LNCAP (cell line): ENCODE measurements at regions not wholly inside any gene's neighbourhood (a gene's known extent, or its start where the extent isn't known, plus 50 kb on each side); places are given as distances from the start of the nearest gene placed in this dataset.

Experiments used
- CTCF ChIP-seq: fragments of 450-650 bp; IDR thresholded peaks from 2 replicates; pipeline ENCODE4 v1.5.1; 2017; ENCODE audit warnings: mild to moderate bottlenecking

GRCh38 chr21:18049461-18049860 lies 195.2 kb upstream of the CHODL start:
- TF ChIP-seq CTCF: no peak

- peak; percentile 68 for TF ChIP-seq CTCF
Observed at GRCh38 chr21:18041012-18041411, 203.6 kb upstream of the CHODL start.

GRCh38 chr21:18030248-18030647 lies 211.1 kb upstream of the C21orf91 start:
- TF ChIP-seq CTCF: no peak

GRCh38 chr21:18026359-18026758 lies 207.2 kb upstream of the C21orf91 start:
- no peak for TF ChIP-seq CTCF

- no peak for TF ChIP-seq CTCF
Observed at GRCh38 chr21:18023711-18024110, 204.6 kb upstream of the C21orf91 start.

GRCh38 chr21:18023157-18023556 lies 204.0 kb upstream of the C21orf91 start:
- no peak for TF ChIP-seq CTCF

GRCh38 chr21:18007121-18007520 lies 188.0 kb upstream of the C21orf91 start:
- TF ChIP-seq CTCF: no peak

- no peak for TF ChIP-seq CTCF
Observed at GRCh38 chr21:18006691-18007090, 187.5 kb upstream of the C21orf91 start.
